ENCODE measurements at regions not wholly inside any gene's neighbourhood (a gene's known extent, or its start where the extent isn't known, plus 50 kb on each side); places are given as distances from the start of the nearest gene placed in this dataset.
"Not testable (repeated sequence)": the region's sequence is repeated elsewhere in the genome, so short reads cannot be mapped to it uniquely, and the experiment has no call there.

DNA sequence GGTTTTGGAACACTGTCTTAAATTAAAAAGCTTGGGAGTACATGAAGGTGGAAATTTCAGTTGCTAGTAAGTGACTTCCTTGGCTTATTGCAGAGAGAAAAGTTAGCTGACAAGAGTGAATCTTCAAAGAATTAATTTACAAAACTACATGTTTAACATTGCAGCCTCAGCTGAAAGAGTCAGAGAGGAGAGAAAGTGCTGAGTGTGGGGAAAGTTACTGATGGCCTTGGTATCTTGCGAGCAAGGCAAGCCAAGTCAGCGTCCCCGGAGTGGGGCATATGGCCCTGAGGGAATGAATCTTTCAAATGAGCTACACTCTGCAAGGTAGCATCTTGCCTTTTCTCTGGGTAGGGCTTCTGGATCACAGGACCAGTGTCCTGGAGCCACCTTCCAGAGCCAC is 131.3 kb downstream of the LPIN1 start:
- DNase-seq, result no peak

DNA sequence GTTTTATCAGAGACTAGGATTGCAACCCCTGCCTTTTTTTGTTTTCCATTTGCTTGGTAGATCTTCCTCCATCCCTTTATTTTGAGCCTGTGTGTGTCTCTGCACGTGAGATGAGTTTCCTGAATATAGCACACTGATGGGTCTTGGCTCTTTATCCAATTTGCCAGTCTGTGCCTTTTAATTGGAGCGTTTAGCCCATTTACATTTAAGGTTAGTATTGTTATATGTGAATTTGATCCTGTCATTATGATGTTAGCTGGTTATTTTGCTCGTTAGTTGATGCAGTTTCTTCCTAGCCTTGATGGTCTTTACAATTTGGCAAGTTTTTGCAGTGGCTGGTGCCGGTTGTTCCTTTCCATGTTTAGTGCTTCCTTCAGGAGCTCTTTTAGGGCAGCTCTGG is 138.8 kb downstream of the LPIN1 start:
- not testable (repeated sequence) for DNase-seq

DNA sequence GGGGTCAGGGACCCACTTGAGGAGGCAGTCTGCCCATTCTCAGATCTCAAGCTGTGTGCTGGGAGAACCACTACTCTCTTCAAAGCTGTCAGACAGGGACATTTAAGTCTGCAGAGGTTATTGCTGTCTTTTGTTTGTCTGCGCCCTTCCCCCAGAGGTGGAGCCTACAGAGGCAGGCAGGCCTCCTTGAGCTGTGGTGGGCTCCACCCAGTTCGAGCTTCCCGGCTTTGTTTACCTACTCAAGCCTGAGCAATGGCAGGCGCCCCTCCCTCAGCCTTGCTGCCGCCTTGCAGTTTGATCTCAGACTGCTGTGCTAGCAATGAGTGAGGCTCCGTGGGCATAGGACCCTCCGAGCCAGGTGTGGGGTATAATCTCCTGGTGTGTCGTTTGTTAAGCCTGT is 140.5 kb downstream of the LPIN1 start:
- peak in 1 of 5 experiments; percentile 9 for DNase-seq

DNA sequence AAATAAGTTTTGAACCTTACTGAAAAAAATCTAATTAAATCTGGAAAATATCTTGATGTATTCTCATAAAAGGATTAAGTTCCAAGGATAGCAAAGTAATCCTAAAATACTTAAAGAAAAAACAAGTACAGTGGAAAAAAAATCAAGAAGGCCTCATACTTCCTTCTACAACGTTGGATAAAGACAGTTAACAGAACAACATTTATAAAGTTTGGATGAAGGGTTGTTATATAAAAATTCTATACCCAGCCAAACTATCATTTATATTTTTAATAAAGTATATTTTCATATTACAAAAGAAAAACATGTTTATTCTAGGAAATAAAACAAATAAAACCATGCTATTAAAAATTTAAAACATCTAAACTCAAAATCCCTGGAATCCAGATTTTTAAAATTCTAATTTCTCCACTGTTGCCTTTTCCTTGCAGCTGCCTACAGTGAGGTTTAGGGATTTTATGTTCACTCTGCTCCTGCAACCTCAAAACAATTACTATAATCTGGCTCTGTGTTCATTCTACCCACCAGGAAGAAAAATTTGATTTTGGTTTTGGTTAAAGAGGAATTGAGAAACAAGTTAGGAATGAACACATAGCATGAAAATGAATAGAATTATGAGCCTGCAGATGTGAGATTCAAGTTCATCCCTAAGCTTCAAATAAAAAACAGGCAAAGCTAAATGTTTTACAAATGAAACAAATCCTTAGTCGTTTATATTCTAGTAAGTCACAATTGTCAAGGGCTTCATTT is 142.8 kb downstream of the LPIN1 start:
- DNase-seq, result no peak

DNA sequence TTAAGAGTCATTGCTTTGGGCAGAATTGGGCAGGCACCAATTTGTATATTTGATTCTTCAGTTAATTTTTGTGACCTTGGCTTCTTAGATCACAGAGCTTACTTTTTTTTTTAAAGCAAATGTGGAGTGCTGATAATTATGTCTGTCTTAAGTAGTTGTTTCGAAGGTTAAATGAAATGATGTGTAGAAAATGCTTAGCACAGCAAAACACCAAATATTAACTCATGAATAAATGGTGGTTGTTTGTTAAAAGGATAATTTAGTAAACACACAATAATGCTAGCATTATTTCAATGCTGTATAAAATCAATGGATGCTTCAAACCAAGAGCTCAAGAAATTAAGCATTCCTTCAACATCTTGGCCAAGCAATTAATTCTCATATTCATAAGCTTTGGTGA is 143.4 kb downstream of the LPIN1 start:
- no peak for DNase-seq

DNA sequence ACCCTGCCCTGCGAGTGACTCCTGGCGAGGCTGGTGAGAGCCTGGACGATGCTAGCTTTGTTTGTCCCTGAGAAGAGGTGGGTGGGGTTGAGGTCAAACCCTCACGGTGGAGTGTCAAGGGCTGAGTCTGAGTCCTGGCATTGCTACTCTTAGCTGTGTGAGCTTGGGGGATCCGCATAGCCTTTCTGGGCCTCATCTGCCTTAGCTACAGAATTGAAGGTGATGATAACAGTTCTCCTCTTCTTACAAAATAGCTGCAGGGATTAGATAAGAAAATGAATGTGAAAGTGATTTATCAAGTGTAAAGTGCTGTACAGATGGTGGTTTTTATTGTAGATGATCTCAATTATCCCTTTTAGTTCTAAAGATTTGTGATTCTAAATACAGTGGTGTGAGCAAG is 144.6 kb downstream of the LPIN1 start:
- no peak for DNase-seq

DNA sequence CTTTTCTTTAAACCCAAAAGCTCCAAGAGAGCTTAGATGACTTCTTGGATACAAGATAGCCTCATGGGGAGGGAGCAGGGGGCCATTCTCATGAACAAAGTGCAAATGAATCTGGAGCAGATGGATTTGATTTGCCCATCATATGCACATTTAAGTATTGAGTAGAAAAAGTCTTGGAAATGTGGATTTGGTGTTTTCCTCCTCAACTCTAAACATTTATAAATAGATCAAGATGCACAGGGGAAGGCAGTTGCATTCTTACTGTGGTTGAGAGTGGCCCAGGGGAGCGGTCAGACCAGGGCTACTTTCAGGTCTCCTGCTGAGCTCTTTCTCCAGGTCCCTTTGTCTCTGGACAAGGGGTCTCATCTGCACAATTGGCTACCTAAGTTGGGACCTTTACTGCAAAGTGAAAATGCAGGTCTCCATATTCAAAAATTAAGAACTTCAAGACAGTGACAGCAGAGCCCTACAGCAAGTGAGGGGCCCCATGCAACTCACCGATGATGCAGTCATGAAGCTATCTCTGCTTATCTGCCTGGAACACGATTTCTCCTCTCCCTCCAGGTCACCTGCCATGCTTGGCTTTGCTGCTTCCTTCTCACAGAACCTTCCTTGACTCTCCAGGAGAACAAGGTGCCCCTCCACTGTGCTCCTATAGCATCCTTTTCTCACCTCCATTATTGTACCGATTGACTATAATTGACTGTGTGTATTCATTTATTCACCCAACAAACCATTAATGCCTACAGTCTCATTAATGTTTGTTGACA is 145.4 kb downstream of the LPIN1 start:
- no peak for DNase-seq

DNA sequence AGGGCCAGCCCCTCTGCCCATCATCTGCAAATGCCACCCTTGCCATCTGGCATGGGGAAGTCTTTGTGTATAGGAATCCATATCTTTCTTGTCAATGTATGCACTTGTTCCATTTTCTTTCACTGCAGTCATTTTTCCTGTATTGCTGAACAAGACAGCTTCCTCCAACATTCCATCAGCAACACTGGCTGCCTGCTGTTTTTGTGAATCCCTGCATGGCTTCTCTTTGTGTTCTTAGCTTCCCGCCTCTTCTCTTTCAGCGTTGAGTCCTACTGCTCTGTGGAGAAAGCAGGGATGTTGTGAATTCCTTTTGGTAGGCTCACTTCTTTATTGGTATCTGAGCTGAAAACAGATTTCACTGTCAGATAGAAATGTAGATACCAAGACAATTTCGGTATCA is 150.0 kb downstream of the LPIN1 start:
- no peak for DNase-seq

DNA sequence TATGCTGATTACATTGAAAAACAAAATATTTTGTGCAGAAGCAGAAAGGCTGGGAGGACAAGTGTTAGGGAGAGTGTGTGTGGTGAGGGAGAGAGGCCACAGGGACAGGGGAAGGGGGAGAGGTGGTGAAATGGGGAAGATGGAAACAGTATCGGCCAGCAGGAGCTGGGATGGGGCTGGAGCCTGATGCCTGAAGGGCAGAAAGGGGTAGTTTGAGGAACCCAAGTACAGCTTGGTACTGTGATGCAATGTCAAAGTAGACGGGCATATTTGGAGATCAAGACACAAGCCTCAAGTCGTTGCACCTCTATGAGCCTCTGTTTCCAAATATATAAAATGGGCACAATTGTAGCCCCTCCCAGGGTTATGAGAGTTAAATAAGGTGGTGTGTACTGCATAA is 152.1 kb downstream of the LPIN1 start:
- DNase-seq, result no peak

DNA sequence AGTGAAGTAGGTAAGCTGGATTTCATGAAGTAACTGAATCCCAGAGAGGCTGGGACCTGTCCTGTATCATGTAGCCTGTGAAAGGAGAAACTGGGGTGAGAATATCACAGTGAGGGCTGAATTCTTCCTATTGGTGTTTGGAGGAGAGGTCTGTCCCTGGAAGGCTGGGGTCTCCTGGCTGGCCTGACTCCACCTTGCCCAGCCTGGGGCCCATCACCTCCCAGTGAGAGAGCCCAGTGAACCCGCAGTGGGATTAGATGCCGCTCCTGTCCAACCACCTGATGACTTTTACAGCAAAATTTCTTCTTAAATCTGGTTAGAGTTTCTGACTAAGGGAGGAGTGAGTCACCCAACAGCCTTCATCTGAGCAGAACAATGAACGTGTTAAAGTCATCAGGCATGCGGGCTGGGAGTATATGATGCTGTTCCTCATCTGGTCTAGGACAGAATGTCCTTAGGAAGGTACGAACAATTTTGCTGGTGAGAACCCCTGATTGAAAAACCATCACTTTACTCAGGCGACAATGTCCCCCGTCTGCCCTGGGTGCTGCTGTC is 152.9 kb downstream of the LPIN1 start:
- no peak for DNase-seq

DNA sequence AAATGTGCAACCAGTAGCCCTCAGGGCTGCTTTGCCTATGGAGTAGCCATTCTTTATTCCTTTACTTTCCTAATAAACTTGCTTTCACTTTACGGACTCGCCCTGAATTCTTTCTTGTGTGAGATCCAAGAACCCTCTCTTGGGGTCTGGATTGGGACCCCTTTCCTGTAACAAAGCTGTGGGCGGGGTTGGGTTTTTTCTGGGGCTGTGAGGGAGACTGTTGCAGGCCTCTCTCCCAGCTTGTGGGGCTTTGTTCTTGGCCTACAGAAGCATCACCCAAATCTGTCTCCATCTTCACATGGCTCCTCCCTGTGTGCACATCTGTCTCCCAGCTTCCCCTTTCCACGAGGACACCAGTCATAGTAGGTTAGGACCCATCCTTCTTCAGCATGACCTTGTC is 154.5 kb downstream of the LPIN1 start:
- not testable (repeated sequence) for DNase-seq

DNA sequence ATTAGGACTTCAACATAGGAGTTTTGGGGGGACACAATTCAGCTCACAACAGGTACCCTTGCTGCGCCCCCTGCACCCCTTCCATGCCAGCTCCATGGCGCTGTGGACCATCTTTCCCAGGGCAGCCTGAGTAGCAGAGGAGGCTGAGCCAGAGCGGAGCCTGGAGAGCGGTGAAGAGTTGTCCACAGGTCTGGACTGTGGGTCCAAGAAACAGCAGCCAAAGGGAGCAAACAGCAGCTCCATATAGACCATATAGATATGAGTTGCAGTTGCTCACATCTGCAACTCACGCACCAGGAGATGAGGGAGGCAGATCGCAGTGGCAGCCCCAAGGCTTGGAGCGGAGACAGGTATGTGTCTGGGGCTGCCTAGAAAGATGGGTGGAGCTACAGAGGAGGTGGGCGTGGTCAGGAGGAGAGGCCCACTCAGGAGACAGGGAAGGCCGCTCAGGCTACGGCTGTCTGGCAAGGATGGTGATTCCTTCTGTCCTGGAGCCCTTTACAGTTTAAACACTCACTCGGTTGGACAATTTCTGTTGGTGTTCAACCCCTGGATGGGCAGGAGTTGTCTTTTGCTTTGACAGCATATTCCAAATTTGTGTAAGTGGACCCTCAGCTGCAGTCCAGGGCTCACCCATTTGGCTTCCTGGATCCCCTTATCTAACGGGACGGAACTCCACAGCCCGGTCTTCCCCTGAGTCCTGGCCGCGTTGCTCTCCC is 155.1 kb downstream of the LPIN1 start:
- no peak for DNase-seq

DNA sequence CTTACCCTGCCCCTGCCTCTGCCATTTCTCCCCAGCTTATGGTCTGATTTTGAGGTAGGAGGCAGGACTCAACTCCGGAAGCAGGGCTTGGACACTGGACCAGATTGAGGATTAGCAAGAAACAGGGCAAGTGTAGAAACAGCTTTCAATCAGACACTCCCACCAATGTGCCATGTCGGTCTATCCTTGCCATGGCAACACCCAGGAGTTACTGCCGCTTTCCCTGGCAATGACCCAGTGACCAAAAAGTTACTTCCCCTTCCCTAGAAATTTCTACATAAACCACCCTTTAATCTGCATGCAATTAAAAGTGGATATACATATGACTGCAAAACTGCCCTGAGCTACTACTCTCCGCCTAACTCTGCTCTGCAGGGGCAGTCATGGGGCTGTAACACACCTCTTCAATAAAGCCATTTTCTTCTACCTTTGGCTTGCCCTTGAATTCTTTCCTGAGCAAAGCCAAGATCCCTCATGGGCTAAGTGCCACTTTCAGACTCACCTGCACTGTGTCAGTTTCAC is 156.7 kb downstream of the LPIN1 start:
- no peak for DNase-seq

DNA sequence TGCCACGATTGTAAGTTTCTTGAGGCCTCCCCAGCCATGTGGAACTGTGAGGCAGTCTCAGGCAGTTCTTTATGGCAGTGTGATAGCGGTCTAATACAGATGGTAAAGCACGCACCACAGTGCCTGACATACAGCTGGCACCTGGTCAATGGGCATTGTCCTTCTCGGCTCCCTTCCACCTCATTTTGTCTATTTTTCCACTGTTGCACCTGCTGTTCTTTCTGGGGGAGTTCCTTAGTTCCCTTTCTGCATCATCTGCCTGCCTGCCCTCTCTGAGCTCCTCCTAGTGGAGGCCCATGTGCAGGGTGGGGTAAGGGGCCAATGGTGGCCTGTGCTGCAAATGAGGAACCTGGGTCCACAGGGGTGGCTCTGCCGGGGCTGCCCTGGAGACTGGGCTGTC is 157.6 kb downstream of the LPIN1 start:
- no peak for DNase-seq

DNA sequence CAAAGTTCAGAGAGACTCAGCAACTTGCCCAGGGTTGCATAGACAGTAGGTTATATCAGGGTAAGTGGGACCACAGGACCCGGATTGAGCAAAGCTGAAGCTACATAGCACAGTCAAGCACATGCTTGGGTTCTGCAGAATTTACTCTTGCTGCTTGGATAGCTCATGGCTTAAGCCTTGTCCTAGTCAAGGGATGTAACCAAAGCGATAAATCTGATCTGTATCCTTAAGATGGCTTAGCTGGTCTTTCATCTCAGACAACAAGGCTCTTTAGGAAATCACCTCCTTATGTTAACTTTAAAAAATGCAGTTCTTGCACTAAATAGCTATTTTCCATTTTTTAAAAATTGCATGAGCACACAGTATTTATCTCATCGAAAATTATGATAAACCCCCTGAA is 158.5 kb downstream of the LPIN1 start:
- DNase-seq, result no peak

DNA sequence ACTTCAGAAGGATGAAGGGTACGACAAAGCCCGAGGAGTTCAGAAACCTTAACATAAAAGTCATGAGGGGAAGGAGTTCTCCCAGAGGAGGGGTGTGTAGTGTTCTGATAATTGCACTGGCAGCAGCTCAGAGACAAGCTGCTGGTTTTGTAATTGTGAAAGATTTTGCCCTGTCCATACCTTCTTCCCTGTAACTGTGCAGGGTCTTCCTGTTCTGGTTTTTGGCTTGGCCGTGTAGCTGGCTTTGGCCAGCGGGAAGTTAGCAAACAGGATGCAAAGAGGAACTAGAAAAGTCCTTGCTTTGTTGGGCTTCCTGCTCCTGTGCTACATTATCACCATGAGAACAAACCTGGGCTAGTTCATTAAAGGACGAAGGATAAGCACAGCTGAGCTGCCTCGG is 160.8 kb downstream of the LPIN1 start:
- no peak for DNase-seq

DNA sequence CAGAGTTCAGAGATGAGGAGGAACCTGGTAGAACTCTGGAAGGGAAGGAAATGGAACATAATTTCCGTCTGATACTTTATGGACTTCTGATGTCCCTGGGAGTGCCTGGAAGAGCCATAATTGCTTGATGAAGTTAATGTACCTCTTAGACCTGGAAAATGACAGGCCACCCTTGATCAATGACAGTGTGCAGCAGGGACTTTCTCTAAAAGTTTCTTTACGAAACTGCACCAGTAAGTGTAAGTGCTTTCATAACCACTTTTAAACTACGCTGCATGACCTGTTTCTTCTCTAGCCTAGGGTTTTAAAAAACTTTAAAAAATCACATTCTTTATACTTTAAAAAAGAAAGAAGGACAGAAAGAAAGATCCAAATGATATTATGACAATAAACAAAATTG is 164.5 kb downstream of the LPIN1 start:
- no peak for DNase-seq

DNA sequence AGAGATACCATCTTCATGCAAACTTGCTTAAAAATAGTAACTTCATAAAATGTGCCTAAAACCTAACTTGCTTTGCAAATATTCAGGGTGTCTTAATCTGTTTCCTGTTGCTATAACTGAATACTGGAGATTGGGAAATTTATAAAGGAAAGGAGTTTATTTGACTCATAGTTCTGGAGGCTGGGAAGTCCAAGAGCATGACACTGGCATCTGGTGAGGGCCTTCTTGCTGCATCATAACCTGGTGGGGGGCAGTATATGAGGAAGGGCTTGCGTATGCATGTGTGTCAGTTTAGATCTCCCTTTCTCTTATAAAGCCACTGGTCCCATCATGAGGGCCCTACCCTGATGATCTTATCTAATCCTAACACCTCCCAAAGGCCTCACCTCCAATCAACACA is 166.5 kb downstream of the LPIN1 start:
- no peak for DNase-seq

DNA sequence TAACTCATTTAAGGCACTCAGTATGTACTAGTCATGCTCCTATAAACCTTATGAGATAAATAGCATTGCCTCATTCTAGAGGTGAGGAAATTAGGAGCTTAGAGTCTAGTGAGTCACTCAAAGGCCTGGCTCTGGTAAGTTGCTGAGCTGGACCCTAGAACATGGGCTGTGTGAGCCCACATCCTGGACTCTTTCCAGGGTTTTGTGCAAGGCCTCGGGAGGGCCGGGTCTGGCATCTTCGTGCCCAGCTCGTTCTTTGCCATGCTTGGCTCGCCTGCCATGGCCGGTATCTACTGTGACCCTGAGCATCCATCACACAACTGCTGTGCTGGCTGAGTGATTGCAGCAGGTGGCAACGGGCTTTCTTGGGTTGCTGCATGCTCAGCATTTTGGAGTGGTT is 168.0 kb downstream of the LPIN1 start:
- no peak for DNase-seq

DNA sequence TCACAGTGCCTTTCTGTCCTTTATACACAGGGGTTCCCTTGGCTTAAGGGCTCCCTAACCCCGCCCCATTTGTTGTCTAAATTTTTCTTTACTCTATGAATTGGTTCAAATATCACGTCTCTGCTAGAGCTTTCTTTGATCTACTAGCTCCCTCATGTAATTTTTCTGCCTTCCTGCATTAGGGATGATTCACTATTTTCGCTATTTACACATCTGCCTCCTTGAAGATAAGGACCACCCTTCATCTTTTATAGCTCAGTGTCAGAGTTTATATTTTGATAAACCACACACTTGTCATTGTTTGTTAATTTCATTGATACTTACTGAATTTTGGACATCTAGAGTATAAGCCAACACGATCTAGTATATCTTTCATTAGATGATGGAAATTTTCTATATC is 169.2 kb downstream of the LPIN1 start:
- no peak for DNase-seq

DNA sequence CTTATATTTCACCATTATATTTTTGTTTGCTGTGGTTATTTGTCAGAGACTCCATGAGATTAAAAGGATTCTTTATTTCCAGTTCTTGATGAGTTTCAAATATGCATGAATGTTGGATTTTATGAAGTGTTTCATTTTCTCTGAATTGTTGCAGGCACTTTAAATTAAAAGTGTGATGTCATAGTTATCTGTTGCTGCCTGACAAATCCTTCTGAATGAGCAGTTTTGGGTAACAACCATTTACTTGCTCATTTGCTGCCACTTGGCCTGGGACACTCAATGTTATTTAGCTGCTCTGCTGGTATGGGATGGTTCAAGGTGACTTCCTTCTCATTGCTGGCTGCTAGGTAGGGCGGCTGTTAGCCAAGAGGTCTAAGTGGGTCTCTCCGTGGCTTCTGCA is 173.5 kb downstream of the LPIN1 start:
- no peak for DNase-seq

DNA sequence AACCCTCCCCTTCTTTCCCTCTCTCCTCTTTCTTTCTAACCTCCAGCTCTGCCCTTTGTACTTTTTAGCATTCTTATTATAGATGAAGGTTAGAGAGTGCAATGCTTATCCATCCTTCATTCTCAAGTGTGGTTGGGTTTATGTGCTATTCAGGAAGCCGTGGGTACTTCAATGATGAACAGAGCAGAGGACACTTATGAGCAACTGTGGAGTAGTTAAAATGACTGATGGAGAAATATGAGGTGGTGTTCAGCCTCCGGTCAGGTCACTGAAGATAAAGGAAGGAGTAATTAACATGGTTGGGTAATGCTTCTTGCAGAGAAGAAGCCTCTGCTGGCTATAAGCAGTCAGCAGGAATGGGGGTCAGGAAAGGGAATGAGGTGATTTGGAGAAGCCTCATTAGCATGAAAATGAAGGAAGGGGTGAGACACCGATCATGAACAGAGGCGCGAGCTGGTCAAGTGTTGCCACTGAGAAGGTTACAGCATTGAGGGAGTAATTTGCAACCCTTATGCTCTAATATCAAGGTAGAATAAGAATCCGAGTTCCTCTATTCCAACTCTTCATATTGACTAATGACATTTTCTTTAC is 174.7 kb downstream of the LPIN1 start:
- no peak for DNase-seq

DNA sequence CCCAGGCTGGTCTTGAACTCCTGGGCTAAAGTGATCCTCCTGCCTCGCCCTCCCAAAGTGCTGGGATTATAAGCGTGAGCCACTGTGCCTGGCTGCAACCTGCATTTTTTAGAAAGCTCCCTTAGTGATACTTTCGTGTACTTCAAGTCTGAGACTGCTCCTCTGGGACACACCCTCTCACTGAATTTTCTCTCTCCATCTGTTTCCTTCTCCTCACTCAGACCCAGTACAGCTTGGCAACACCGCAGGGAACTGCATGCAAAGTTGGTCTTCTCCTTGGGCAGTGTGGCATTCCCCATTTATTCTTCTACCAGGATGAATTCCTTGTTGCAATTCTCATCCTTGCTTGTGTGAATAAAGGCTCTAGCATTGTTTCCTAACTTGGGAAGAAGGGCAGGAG is 175.9 kb downstream of the LPIN1 start:
- no peak for DNase-seq

Data from T-helper 2 cell (primary cell).